ENCODE measurements at regions not wholly inside any gene's neighbourhood (a gene's known extent, or its start where the extent isn't known, plus 50 kb on each side); places are given as distances from the start of the nearest gene placed in this dataset.

DNA sequence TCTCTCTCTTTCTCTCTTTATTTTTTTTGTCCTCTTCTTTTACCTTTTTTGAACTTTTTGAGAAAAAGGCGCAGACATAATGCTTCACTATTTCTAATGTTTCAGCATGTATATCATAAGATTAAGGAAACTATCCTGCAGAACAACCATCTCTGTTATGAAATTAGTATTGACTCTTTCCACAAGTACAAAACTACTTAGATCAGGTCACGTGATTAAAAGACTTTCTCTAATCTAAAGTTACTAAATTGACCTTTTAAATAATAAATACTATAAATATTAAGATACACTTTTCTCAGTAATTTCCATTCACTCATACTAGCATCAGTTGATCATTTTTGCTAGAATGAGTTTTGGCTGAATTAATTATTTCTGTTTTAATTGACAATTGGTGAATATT lies 844.5 kb upstream of the LRFN5 start:
- no peak overlapping the region for H3K4me3 ChIP-seq (replicated peaks in 1 of 2; ENCODE audit: low read depth in 1 of 2, low read length in 2 of 2)
- no peak overlapping the region for H2AFZ ChIP-seq (ENCODE audit: low read depth, low read length, poor library complexity, severe bottlenecking)
- no peaks in the 10 kb centered on the region for H3K4me1 ChIP-seq (ENCODE audit: control insufficient read depth in 1 of 2, insufficient read depth in 2 of 2, low read length in 2 of 2)
- no peak for ATAC-seq
- H3K9me2 ChIP-seq (ENCODE audit: insufficient read depth) = no peaks in the 10 kb centered on the region
- no peak for DNase-seq (ENCODE audit: low read depth, low spot score)
- no TSS peak for BruUV-seq (replicated peaks)
- H3K9ac ChIP-seq (ENCODE audit: low read length) = no peak overlapping the region
- no peaks in the 10 kb centered on the region for H4K20me1 ChIP-seq (ENCODE audit: insufficient read depth)
- ChIA-PET RAD21 (ENCODE audit: low non-redundant PET in 1 of 2, low total read pairs in 2 of 2, uncharacterized antibody in 2 of 2, unreplicated experiment in 2 of 2) (no interaction called here), CTCF (no interaction called here), POLR2A (no interaction called here)
- no peaks in the 10 kb centered on the region for H3K79me2 ChIP-seq (ENCODE audit: insufficient read depth, low read length)
- no peaks in the 10 kb centered on the region for H3K27me3 ChIP-seq (ENCODE audit: insufficient read depth, low read length)
- no peaks in the 10 kb centered on the region for H3K36me3 ChIP-seq (ENCODE audit: control insufficient read depth in 1 of 2, insufficient read depth in 2 of 2, low read length in 2 of 2)
- H3K9me3 ChIP-seq (ENCODE audit: control insufficient read depth in 1 of 2, insufficient read depth in 1 of 2, low read depth in 1 of 2, low read length in 2 of 2) = no peaks in the 10 kb centered on the region
- no peak for TF ChIP-seq ZNF274 (IDR thresholded peaks at IDR 0.05; ENCODE audit: low read depth, low read length)
- TF ChIP-seq EZH2 (IDR thresholded peaks at IDR 0.05) = no peak
- TF ChIP-seq EZH2phosphoT487 (IDR thresholded peaks at IDR 0.05; ENCODE audit: borderline replicate concordance) = no peak
- TF ChIP-seq POLR2AphosphoS5 (IDR thresholded peaks at IDR 0.05; ENCODE audit: low read depth, low read length) = no peak
- TF ChIP-seq, protein P1, sequence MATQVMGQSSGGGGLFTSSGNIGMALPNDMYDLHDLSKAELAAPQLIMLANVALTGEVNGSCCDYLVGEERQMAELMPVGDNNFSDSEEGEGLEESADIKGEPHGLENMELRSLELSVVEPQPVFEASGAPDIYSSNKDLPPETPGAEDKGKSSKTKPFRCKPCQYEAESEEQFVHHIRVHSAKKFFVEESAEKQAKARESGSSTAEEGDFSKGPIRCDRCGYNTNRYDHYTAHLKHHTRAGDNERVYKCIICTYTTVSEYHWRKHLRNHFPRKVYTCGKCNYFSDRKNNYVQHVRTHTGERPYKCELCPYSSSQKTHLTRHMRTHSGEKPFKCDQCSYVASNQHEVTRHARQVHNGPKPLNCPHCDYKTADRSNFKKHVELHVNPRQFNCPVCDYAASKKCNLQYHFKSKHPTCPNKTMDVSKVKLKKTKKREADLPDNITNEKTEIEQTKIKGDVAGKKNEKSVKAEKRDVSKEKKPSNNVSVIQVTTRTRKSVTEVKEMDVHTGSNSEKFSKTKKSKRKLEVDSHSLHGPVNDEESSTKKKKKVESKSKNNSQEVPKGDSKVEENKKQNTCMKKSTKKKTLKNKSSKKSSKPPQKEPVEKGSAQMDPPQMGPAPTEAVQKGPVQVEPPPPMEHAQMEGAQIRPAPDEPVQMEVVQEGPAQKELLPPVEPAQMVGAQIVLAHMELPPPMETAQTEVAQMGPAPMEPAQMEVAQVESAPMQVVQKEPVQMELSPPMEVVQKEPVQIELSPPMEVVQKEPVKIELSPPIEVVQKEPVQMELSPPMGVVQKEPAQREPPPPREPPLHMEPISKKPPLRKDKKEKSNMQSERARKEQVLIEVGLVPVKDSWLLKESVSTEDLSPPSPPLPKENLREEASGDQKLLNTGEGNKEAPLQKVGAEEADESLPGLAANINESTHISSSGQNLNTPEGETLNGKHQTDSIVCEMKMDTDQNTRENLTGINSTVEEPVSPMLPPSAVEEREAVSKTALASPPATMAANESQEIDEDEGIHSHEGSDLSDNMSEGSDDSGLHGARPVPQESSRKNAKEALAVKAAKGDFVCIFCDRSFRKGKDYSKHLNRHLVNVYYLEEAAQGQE (IDR thresholded peaks at IDR 0.05; ENCODE audit: low read depth) = no peak
- TF ChIP-seq SIN3A (IDR thresholded peaks at IDR 0.05; ENCODE audit: low read depth) = no peak
- TF ChIP-seq ZFX (IDR thresholded peaks at IDR 0.05) = no peak
- intact Hi-C loops (cut with micrococcal nuclease) = no loop called here
- no peak overlapping the region for H3K27ac ChIP-seq (ENCODE audit: low read depth, low read length)
- H3K4me2 ChIP-seq (ENCODE audit: low read length) = no peak overlapping the region

DNA sequence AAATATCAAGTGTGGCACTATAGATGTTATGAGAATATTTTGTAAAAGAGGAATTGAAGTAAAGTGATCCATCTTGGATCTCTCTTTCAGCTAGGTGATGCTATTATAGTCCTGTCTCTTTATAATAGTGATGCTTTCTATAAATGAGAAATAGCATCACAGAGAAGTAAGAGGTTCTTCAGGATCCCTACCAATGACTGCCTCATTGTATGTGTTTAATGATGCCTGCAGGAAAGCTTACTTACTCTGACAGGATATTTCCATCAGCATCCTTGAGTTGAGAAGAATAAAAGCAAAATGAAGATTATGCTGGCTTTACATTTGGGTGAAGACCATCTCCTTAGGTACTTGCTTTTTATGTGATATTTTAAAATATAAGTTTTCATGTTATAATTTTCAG lies 846.0 kb upstream of the LRFN5 start:
- Histone ChIP-seq H4K20me1 (ENCODE audit: insufficient read depth) (no peaks in the 10 kb centered on the region), H3K4me3 (replicated peaks in 1 of 2; ENCODE audit: low read depth in 1 of 2, low read length in 2 of 2) (no peak overlapping the region), H3K27ac (ENCODE audit: low read depth, low read length) (no peak overlapping the region), H3K79me2 (ENCODE audit: insufficient read depth, low read length) (no peaks in the 10 kb centered on the region), H3K36me3 (ENCODE audit: control insufficient read depth in 1 of 2, insufficient read depth in 2 of 2, low read length in 2 of 2) (no peaks in the 10 kb centered on the region), H3K27me3 (ENCODE audit: insufficient read depth, low read length) (no peaks in the 10 kb centered on the region), H3K4me2 (ENCODE audit: low read length) (no peak overlapping the region), H3K9me3 (ENCODE audit: control insufficient read depth in 1 of 2, insufficient read depth in 1 of 2, low read depth in 1 of 2, low read length in 2 of 2) (no peaks in the 10 kb centered on the region), H2AFZ (ENCODE audit: low read depth, low read length, poor library complexity, severe bottlenecking) (no peak overlapping the region), H3K4me1 (ENCODE audit: control insufficient read depth in 1 of 2, insufficient read depth in 2 of 2, low read length in 2 of 2) (no peaks in the 10 kb centered on the region), H3K9me2 (ENCODE audit: insufficient read depth) (no peaks in the 10 kb centered on the region), H3K9ac (ENCODE audit: low read length) (no peak overlapping the region)
- ATAC-seq = no peak
- ChIA-PET CTCF (no interaction called here), POLR2A (no interaction called here), RAD21 (ENCODE audit: low non-redundant PET in 1 of 2, low total read pairs in 2 of 2, uncharacterized antibody in 2 of 2, unreplicated experiment in 2 of 2) (no interaction called here)
- intact Hi-C loops (cut with micrococcal nuclease) = no loop called here
- no peak for TF ChIP-seq POLR2AphosphoS5 (IDR thresholded peaks at IDR 0.05; ENCODE audit: low read depth, low read length)
- TF ChIP-seq YY1 (IDR thresholded peaks at IDR 0.05; ENCODE audit: extremely low read depth, insufficient replicate concordance, low read depth, low read length) = no peak
- no peak for TF ChIP-seq JUND (IDR thresholded peaks at IDR 0.05)
- TF ChIP-seq EZH2phosphoT487 (IDR thresholded peaks at IDR 0.05; ENCODE audit: borderline replicate concordance) = no peak
- no peak for TF ChIP-seq RAD21 (IDR thresholded peaks at IDR 0.05; ENCODE audit: low read depth)
- TF ChIP-seq FOSL1 (IDR thresholded peaks at IDR 0.05; ENCODE audit: low read depth) = no peak
- TF ChIP-seq SRF (IDR thresholded peaks at IDR 0.05; ENCODE audit: low read depth) = no peak
- TF ChIP-seq, protein P2, sequence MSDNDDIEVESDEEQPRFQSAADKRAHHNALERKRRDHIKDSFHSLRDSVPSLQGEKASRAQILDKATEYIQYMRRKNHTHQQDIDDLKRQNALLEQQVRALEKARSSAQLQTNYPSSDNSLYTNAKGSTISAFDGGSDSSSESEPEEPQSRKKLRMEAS (IDR thresholded peaks at IDR 0.05) = no peak
- TF ChIP-seq ZNF274 (IDR thresholded peaks at IDR 0.05; ENCODE audit: low read depth, low read length) = no peak
- no peak for TF ChIP-seq SP1 (IDR thresholded peaks at IDR 0.05; ENCODE audit: low read depth)
- TF ChIP-seq EZH2 (IDR thresholded peaks at IDR 0.05) = no peak
- TF ChIP-seq ELF1 (IDR thresholded peaks at IDR 0.05; ENCODE audit: borderline replicate concordance, low read depth) = no peak
- TF ChIP-seq POLR2A (IDR thresholded peaks at IDR 0.05; ENCODE audit: borderline replicate concordance, extremely low read depth, insufficient read depth, insufficient read length) = no peak
- TF ChIP-seq CEBPB (IDR thresholded peaks at IDR 0.05; ENCODE audit: low read depth) = no peak
- no peak for TF ChIP-seq ZFX (IDR thresholded peaks at IDR 0.05)
- no peak for TF ChIP-seq TCF7L2 (IDR thresholded peaks at IDR 0.05; ENCODE audit: borderline replicate concordance, extremely low read depth, insufficient read depth, insufficient read length)
- no peak for TF ChIP-seq CBX3 (IDR thresholded peaks at IDR 0.05; ENCODE audit: low read depth)
- TF ChIP-seq, protein P3, sequence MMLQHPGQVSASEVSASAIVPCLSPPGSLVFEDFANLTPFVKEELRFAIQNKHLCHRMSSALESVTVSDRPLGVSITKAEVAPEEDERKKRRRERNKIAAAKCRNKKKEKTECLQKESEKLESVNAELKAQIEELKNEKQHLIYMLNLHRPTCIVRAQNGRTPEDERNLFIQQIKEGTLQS (IDR thresholded peaks at IDR 0.05) = no peak
- TF ChIP-seq SIN3A (IDR thresholded peaks at IDR 0.05; ENCODE audit: low read depth) = no peak
- no peak for DNase-seq (ENCODE audit: low read depth, low spot score)
- BruUV-seq (replicated peaks) = no TSS peak
